ENCODE measurements at regions not wholly inside any gene's neighbourhood (a gene's known extent, or its start where the extent isn't known, plus 50 kb on each side); places are given as distances from the start of the nearest gene placed in this dataset.

DNA sequence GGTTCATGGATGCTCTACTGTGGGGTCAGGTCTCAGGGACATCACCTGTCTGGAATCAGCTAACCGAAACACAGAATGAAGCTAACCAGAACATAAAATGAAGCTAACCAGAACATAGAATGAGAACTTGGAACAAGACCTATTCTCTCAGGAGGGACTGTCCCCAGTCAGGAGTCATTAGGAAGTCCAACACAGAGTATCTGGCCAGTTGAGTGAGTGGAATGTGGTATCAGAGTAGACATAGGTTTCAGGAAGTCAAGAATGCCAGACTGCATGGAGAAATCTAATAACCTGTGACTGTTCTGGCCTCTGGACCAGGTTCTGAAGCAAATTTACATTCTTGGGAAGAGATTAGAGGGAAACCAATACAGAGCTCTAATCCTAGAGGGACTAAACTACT lies 609.6 kb downstream of the PRELID2 start (continued):
- no peak for TF ChIP-seq ZMIZ1 (IDR thresholded peaks at IDR 0.05; ENCODE audit: low read depth in 2 of 2, low read length in 2 of 2)
- no peak for TF ChIP-seq TBP (optimal IDR thresholded peaks at IDR 0.05; ENCODE audit: low read depth, low read length)
- TF ChIP-seq, protein P1, sequence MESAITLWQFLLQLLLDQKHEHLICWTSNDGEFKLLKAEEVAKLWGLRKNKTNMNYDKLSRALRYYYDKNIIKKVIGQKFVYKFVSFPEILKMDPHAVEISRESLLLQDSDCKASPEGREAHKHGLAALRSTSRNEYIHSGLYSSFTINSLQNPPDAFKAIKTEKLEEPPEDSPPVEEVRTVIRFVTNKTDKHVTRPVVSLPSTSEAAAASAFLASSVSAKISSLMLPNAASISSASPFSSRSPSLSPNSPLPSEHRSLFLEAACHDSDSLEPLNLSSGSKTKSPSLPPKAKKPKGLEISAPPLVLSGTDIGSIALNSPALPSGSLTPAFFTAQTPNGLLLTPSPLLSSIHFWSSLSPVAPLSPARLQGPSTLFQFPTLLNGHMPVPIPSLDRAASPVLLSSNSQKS (CRISPR knock-in tag; IDR thresholded peaks at IDR 0.05), result no peak

GRCh38 chr5:145223582-145223981 lies 611.6 kb downstream of the PRELID2 start:
- Histone ChIP-seq H3K4me3 (no peak overlapping the region), H2AFZ (ENCODE audit: low read depth, low read length) (no peak overlapping the region), H3K4me1 (replicated peaks in 1 of 2; ENCODE audit: control insufficient read depth in 2 of 2, insufficient read depth in 2 of 2, low read length in 2 of 2) (no peaks in the 10 kb centered on the region), H3K9me1 (ENCODE audit: control insufficient read depth, insufficient read depth, low read length) (no peaks in the 10 kb centered on the region), H3K4me2 (ENCODE audit: insufficient read depth, low read length) (no peak overlapping the region), H3K9ac (ENCODE audit: insufficient read depth in 1 of 2, low read depth in 2 of 2, low read length in 2 of 2) (no peak overlapping the region), H3K36me3 (ENCODE audit: control insufficient read depth, insufficient read depth, low read length) (no peaks in the 10 kb centered on the region), H4K20me1 (replicated peaks; ENCODE audit: control insufficient read depth, insufficient read depth, low read length) (no peaks in the 10 kb centered on the region), H3K79me2 (ENCODE audit: control insufficient read depth, insufficient read depth, low read length) (no peaks in the 10 kb centered on the region), H3K27ac (ENCODE audit: extremely low read depth, low read depth, low read length) (no peak overlapping the region), H3K27me3 (ENCODE audit: control insufficient read depth in 2 of 2, insufficient read depth in 2 of 2, low read length in 2 of 2) (no peaks in the 10 kb centered on the region), H3K9me3 (replicated peaks; ENCODE audit: control insufficient read depth, insufficient read depth, low read depth, low read length) (no peaks in the 10 kb centered on the region; the same call in 1 of the 2 replicates)
- CTCF ChIA-PET (ENCODE audit: low intra/inter-chr PET ratio), result no interaction called here
- POLR2A ChIA-PET, result no interaction called here
- no peak for DNase-seq (ENCODE audit: extremely low read depth in 1 of 4, low spot score in 3 of 4)
- in situ Hi-C loops (cut with MboI) (no loop called here), intact Hi-C loops (cut with micrococcal nuclease) (no loop called here)
- FAIRE-seq, result no peak
- WGBS (ENCODE audit: insufficient coverage, low coverage, missing lambda C conversion rate), result 0% methylated on average over 2 of the region's 3 CpGs
- no TSS peak for BruUV-seq (replicated peaks)
- ATAC-seq, result no peak
- no peak for TF ChIP-seq MTA1 (IDR thresholded peaks at IDR 0.05; ENCODE audit: borderline replicate concordance)
- TF ChIP-seq, protein P2, sequence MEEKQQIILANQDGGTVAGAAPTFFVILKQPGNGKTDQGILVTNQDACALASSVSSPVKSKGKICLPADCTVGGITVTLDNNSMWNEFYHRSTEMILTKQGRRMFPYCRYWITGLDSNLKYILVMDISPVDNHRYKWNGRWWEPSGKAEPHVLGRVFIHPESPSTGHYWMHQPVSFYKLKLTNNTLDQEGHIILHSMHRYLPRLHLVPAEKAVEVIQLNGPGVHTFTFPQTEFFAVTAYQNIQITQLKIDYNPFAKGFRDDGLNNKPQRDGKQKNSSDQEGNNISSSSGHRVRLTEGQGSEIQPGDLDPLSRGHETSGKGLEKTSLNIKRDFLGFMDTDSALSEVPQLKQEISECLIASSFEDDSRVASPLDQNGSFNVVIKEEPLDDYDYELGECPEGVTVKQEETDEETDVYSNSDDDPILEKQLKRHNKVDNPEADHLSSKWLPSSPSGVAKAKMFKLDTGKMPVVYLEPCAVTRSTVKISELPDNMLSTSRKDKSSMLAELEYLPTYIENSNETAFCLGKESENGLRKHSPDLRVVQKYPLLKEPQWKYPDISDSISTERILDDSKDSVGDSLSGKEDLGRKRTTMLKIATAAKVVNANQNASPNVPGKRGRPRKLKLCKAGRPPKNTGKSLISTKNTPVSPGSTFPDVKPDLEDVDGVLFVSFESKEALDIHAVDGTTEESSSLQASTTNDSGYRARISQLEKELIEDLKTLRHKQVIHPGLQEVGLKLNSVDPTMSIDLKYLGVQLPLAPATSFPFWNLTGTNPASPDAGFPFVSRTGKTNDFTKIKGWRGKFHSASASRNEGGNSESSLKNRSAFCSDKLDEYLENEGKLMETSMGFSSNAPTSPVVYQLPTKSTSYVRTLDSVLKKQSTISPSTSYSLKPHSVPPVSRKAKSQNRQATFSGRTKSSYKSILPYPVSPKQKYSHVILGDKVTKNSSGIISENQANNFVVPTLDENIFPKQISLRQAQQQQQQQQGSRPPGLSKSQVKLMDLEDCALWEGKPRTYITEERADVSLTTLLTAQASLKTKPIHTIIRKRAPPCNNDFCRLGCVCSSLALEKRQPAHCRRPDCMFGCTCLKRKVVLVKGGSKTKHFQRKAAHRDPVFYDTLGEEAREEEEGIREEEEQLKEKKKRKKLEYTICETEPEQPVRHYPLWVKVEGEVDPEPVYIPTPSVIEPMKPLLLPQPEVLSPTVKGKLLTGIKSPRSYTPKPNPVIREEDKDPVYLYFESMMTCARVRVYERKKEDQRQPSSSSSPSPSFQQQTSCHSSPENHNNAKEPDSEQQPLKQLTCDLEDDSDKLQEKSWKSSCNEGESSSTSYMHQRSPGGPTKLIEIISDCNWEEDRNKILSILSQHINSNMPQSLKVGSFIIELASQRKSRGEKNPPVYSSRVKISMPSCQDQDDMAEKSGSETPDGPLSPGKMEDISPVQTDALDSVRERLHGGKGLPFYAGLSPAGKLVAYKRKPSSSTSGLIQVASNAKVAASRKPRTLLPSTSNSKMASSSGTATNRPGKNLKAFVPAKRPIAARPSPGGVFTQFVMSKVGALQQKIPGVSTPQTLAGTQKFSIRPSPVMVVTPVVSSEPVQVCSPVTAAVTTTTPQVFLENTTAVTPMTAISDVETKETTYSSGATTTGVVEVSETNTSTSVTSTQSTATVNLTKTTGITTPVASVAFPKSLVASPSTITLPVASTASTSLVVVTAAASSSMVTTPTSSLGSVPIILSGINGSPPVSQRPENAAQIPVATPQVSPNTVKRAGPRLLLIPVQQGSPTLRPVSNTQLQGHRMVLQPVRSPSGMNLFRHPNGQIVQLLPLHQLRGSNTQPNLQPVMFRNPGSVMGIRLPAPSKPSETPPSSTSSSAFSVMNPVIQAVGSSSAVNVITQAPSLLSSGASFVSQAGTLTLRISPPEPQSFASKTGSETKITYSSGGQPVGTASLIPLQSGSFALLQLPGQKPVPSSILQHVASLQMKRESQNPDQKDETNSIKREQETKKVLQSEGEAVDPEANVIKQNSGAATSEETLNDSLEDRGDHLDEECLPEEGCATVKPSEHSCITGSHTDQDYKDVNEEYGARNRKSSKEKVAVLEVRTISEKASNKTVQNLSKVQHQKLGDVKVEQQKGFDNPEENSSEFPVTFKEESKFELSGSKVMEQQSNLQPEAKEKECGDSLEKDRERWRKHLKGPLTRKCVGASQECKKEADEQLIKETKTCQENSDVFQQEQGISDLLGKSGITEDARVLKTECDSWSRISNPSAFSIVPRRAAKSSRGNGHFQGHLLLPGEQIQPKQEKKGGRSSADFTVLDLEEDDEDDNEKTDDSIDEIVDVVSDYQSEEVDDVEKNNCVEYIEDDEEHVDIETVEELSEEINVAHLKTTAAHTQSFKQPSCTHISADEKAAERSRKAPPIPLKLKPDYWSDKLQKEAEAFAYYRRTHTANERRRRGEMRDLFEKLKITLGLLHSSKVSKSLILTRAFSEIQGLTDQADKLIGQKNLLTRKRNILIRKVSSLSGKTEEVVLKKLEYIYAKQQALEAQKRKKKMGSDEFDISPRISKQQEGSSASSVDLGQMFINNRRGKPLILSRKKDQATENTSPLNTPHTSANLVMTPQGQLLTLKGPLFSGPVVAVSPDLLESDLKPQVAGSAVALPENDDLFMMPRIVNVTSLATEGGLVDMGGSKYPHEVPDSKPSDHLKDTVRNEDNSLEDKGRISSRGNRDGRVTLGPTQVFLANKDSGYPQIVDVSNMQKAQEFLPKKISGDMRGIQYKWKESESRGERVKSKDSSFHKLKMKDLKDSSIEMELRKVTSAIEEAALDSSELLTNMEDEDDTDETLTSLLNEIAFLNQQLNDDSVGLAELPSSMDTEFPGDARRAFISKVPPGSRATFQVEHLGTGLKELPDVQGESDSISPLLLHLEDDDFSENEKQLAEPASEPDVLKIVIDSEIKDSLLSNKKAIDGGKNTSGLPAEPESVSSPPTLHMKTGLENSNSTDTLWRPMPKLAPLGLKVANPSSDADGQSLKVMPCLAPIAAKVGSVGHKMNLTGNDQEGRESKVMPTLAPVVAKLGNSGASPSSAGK (IDR thresholded peaks at IDR 0.05), result no peak

All from K562 (cell line).